Sigmoid colon (tissue), 6 donors: ENCODE measurements at regions not wholly inside any gene's neighbourhood (a gene's known extent, or its start where the extent isn't known, plus 50 kb on each side); places are given as distances from the start of the nearest gene placed in this dataset.

Experiments
- DNase-seq: peaks from one replicate; pipeline ENCODE4 v3.0.0-alpha.2; 2019
- H3K27ac ChIP-seq, 4 donors: fragments of 200-600 bp; sonication (generic); one replicate each; pipeline ENCODE4 v1.5.1; 2016 to 2019; ENCODE audit warnings: mild to moderate bottlenecking in 1 of 4
- H3K27me3 ChIP-seq, 3 donors: fragments of 200-600 bp; sonication (generic); one replicate each; pipeline ENCODE4 v1.5.1; 2019; ENCODE audit warnings: mild to moderate bottlenecking in 1 of 3
- H3K36me3 ChIP-seq, 4 donors: fragments of 200-600 bp; sonication (generic); one replicate each; pipeline ENCODE4 v1.5.1; 2016 to 2019
- H3K4me1 ChIP-seq, 4 donors: fragments of 200-600 bp; sonication (generic); one replicate each; pipeline ENCODE4 v1.5.1; 2017 to 2019
- H3K4me3 ChIP-seq, 4 donors: fragments of 200-600 bp; sonication (generic); one replicate each; pipeline ENCODE4 v1.5.1; 2017 to 2019; ENCODE audit warnings: mild to moderate bottlenecking in 2 of 4, moderate library complexity in 1 of 4
- H3K9me3 ChIP-seq, 4 donors: fragments of 200-600 bp in 3 of 4; sonication (generic) in 3 of 4; one replicate each; pipeline versions ENCODE4 v1.5.1 to v1.6.1; 2013 to 2019
- EP300 ChIP-seq, 4 donors: sonication (generic); formaldehyde crosslinking; IDR thresholded peaks; one replicate each; pipeline ENCODE4 v1.6.1; 2017; ENCODE audit warnings: antibody characterized with exemption in 4 of 4
- POLR2A ChIP-seq, 2 donors: fragments of 450-650 bp; IDR thresholded peaks; one replicate each; pipeline ENCODE4 v1.6.1; 2016; ENCODE audit warnings: antibody characterized with exemption in 2 of 2, mild to moderate bottlenecking in 2 of 2, moderate library complexity in 2 of 2
- POLR2AphosphoS5 ChIP-seq, 4 donors: sonication (generic); formaldehyde crosslinking; IDR thresholded peaks; one replicate each; pipeline ENCODE4 v1.6.1; 2017; ENCODE audit warnings: antibody characterized with exemption in 4 of 4
- WGBS, 2 donors: extraction: QIAGEN DNeasy Blood & Tissue Kit; methylation state at CpG; one replicate each; pipeline ENCODE4 v1.1.7; 2013; 5-methylcytosine and 5-hydroxymethylcytosine counted together
- intact Hi-C: fragments of 100-400 bp; cut with DNase I; formaldehyde crosslinking; loops from one replicate; pipeline ENCODE4 v1.15.1; 2023
- TF ChIP-seq, protein P1 (sequence below), 4 experiments: fragments of 450-650 bp in 3 of 4; fragments of 200-600 bp in 1 of 4; IDR thresholded peaks; one replicate each; pipeline ENCODE4 v1.5.1; 2016 to 2019; ENCODE audit warnings: antibody characterized with exemption in 4 of 4, mild to moderate bottlenecking in 3 of 4, moderate library complexity in 2 of 4
- donor health status: healthy with polysubstance abuse.
- donor health status: healthy.

GRCh38 chr13:100842136-100842535 lies 167.5 kb upstream of the TMTC4 start:
- H3K4me3 ChIP-seq, result no peak overlapping the region
- DNase-seq, result no peak
- 84 to 92% methylated on average over 1 of the region's 1 CpG for WGBS, 2 donors
- no peaks in the 10 kb centered on the region for H3K9me3 ChIP-seq
- no peaks in the 10 kb centered on the region for H3K27me3 ChIP-seq
- intact Hi-C loops, result no loop called here
- no peaks in the 10 kb centered on the region for H3K36me3 ChIP-seq
- TF ChIP-seq POLR2AphosphoS5 (IDR thresholded peaks at IDR 0.05), result no peak
- no peak overlapping the region for H3K27ac ChIP-seq
- no peaks in the 10 kb centered on the region for H3K4me1 ChIP-seq

DNA sequence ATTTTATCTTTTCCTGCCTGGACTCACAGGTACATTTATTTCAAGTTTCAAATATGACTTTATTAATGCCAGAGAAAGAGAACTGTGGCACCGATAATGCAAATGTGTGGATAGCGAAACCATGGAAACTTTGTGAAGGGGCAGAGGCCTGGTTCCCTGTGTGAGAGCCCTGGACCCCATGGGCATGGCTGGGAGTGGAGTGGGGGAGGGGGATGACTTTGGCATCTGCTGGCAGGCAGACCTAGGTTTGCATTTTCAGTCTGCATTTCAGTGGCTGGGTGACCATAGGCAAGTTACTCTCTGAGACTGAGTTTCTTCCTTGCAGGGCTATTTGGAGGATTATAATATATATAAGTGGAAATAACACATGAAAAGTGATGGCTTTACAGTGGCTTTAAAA lies 163.8 kb upstream of the TMTC4 start:
- TF ChIP-seq POLR2AphosphoS5 (IDR thresholded peaks at IDR 0.05), result no peak
- TF ChIP-seq POLR2A (IDR thresholded peaks at IDR 0.05), result no peak
- no peak for TF ChIP-seq EP300 (IDR thresholded peaks at IDR 0.05)
- TF ChIP-seq, protein P1, sequence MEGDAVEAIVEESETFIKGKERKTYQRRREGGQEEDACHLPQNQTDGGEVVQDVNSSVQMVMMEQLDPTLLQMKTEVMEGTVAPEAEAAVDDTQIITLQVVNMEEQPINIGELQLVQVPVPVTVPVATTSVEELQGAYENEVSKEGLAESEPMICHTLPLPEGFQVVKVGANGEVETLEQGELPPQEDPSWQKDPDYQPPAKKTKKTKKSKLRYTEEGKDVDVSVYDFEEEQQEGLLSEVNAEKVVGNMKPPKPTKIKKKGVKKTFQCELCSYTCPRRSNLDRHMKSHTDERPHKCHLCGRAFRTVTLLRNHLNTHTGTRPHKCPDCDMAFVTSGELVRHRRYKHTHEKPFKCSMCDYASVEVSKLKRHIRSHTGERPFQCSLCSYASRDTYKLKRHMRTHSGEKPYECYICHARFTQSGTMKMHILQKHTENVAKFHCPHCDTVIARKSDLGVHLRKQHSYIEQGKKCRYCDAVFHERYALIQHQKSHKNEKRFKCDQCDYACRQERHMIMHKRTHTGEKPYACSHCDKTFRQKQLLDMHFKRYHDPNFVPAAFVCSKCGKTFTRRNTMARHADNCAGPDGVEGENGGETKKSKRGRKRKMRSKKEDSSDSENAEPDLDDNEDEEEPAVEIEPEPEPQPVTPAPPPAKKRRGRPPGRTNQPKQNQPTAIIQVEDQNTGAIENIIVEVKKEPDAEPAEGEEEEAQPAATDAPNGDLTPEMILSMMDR (IDR thresholded peaks at IDR 0.05), result no peak

GRCh38 chr13:100837631-100838030 lies 163.0 kb upstream of the TMTC4 start:
- no peak for DNase-seq
- WGBS, 2 donors, result 66 to 88% methylated on average over 1 of the region's 1 CpG
- Histone ChIP-seq H3K4me3 (no peak overlapping the region), H3K27me3 (no peaks in the 10 kb centered on the region), H3K36me3 (no peaks in the 10 kb centered on the region), H3K4me1 (no peaks in the 10 kb centered on the region), H3K27ac (no peak overlapping the region), H3K9me3 (no peaks in the 10 kb centered on the region)
- intact Hi-C loops, result no loop called here
- no peak for TF ChIP-seq EP300 (IDR thresholded peaks at IDR 0.05)
- TF ChIP-seq, protein P1 (IDR thresholded peaks at IDR 0.05), result no peak

More for the DNA sequence above, 163.8 kb upstream of the TMTC4 start:
- H3K27me3 ChIP-seq, result no peaks in the 10 kb centered on the region
- intact Hi-C loops, result no loop called here
- no peaks in the 10 kb centered on the region for H3K36me3 ChIP-seq
- DNase-seq, result no peak
- H3K27ac ChIP-seq, result no peak overlapping the region
- 95 to 96% methylated on average over 2 of the region's 2 CpGs for WGBS, 2 donors
- no peak overlapping the region for H3K4me3 ChIP-seq
- no peaks in the 10 kb centered on the region for H3K4me1 ChIP-seq
- H3K9me3 ChIP-seq, result no peaks in the 10 kb centered on the region

DNA sequence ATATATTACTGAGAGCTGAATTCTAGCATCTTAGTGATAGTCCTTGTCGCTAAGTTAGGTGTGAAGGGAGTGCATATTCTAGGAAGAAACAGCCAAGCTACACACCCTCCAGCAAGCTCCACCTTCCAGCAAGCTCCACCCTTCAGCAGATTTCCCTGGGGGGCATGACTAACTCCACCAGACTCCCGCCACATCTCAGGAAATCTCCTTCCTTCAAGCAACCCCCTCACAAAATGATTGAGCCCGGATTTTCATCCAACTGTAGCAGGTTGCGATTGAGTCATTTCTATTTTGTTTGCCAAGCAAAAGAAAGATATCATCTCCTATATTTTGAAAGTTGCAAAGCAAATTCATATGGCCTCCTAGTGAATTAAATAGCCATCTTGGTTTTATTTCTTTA lies 162.1 kb upstream of the TMTC4 start:
- intact Hi-C loops, result no loop called here
- TF ChIP-seq EP300 (IDR thresholded peaks at IDR 0.05), result no peak
- no peak for TF ChIP-seq POLR2AphosphoS5 (IDR thresholded peaks at IDR 0.05)
- TF ChIP-seq POLR2A (IDR thresholded peaks at IDR 0.05), result no peak
- TF ChIP-seq, protein P1 (IDR thresholded peaks at IDR 0.05), result no peak
- H3K4me1 ChIP-seq, result no peaks in the 10 kb centered on the region
- DNase-seq, result no peak
- no peak overlapping the region for H3K27ac ChIP-seq
- H3K9me3 ChIP-seq, result peaks cover 0 to 3% (median 0%) of the 10 kb centered on the region in 4 donors
- no peaks in the 10 kb centered on the region for H3K36me3 ChIP-seq
- no peak overlapping the region for H3K4me3 ChIP-seq
- H3K27me3 ChIP-seq, result no peaks in the 10 kb centered on the region
- WGBS, 2 donors, result 85 to 87% methylated on average over 4 of the region's 4 CpGs

- Histone ChIP-seq H3K36me3 (no peaks in the 10 kb centered on the region), H3K4me3 (no peak overlapping the region), H3K4me1 (no peaks in the 10 kb centered on the region), H3K27me3 (no peaks in the 10 kb centered on the region), H3K9me3 (peaks cover 0 to 4% (median 0%) of the 10 kb centered on the region in 4 donors), H3K27ac (no peak overlapping the region)
- DNase-seq, result no peak
- intact Hi-C loops, result no loop called here
- 85 to 92% methylated on average over 5 of the region's 5 CpGs for WGBS, 2 donors
- TF ChIP-seq EP300 (IDR thresholded peaks at IDR 0.05) (no peak), POLR2A (IDR thresholded peaks at IDR 0.05) (no peak), POLR2AphosphoS5 (IDR thresholded peaks at IDR 0.05) (no peak)
- TF ChIP-seq, protein P1 (IDR thresholded peaks at IDR 0.05), result no peak
Observed at GRCh38 chr13:100835695-100836094, 161.1 kb upstream of the TMTC4 start.
